ENCODE measurements at regions not wholly inside any gene's neighbourhood (a gene's known extent, or its start where the extent isn't known, plus 50 kb on each side); places are given as distances from the start of the nearest gene placed in this dataset.
"Not testable (repeated sequence)": the region's sequence is repeated elsewhere in the genome, so short reads cannot be mapped to it uniquely, and the experiment has no call there.

- no peaks in the 10 kb centered on the region for H3K27me3 ChIP-seq
- TF ChIP-seq CTCF (IDR thresholded peaks at IDR 0.05): no peak
- H3K9ac ChIP-seq (ENCODE audit: low read depth in 2 of 2, low read length in 2 of 2): no peak overlapping the region
- no peak for DNase-seq
- no peaks in the 10 kb centered on the region for H3K36me3 ChIP-seq
- H3K4me1 ChIP-seq: no peaks in the 10 kb centered on the region
- no peak overlapping the region for H3K4me3 ChIP-seq
- intact Hi-C loops (cut with DNase I): no loop called here
- H3K27ac ChIP-seq: no peak overlapping the region
- no peaks in the 10 kb centered on the region for H3K9me3 ChIP-seq
Observed at GRCh38 chrX:3541336-3541735, 172.1 kb downstream of the PRKX start.

GRCh38 chrX:3540105-3540504, 173.3 kb downstream of the PRKX start:
- no peak overlapping the region for H3K27ac ChIP-seq
- no peak for DNase-seq
- H3K36me3 ChIP-seq: no peaks in the 10 kb centered on the region
- no peaks in the 10 kb centered on the region for H3K27me3 ChIP-seq
- H3K9me3 ChIP-seq: no peaks in the 10 kb centered on the region
- H3K4me1 ChIP-seq: no peaks in the 10 kb centered on the region
- no peak overlapping the region for H3K4me3 ChIP-seq
- intact Hi-C loops (cut with DNase I): no loop called here
- H3K9ac ChIP-seq (ENCODE audit: low read depth in 2 of 2, low read length in 2 of 2): no peak overlapping the region
- no peak for TF ChIP-seq CTCF (IDR thresholded peaks at IDR 0.05)

- no peak overlapping the region for H3K9ac ChIP-seq (ENCODE audit: low read depth in 2 of 2, low read length in 2 of 2)
- intact Hi-C loops (cut with DNase I): no loop called here
- no peaks in the 10 kb centered on the region for H3K36me3 ChIP-seq
- no peak overlapping the region for H3K4me3 ChIP-seq
- TF ChIP-seq CTCF (IDR thresholded peaks at IDR 0.05): no peak
- no peak for DNase-seq
- no peak overlapping the region for H3K27ac ChIP-seq
- H3K27me3 ChIP-seq: no peaks in the 10 kb centered on the region
- no peaks in the 10 kb centered on the region for H3K9me3 ChIP-seq
- no peaks in the 10 kb centered on the region for H3K4me1 ChIP-seq
Observed at GRCh38 chrX:3532581-3533085, 180.8 kb downstream of the PRKX start.

- H3K9ac ChIP-seq (ENCODE audit: low read depth in 2 of 2, low read length in 2 of 2); H3K36me3 ChIP-seq; H3K4me3 ChIP-seq; intact Hi-C loops (cut with DNase I); H3K27me3 ChIP-seq; DNase-seq; H3K4me1 ChIP-seq; H3K9me3 ChIP-seq; H3K27ac ChIP-seq: not testable (repeated sequence)
Observed at GRCh38 chrX:3531435-3531834, 182.0 kb downstream of the PRKX start.

GRCh38 chrX:3529466-3530010, 183.1 kb upstream of the MXRA5 start:
- no peak for DNase-seq
- intact Hi-C loops (cut with DNase I): no loop called here
- Histone ChIP-seq H3K27me3 (no peaks in the 10 kb centered on the region), H3K9ac (ENCODE audit: low read depth in 2 of 2, low read length in 2 of 2) (no peak overlapping the region), H3K9me3 (no peaks in the 10 kb centered on the region), H3K4me3 (no peak overlapping the region), H3K27ac (no peak overlapping the region), H3K4me1 (no peaks in the 10 kb centered on the region), H3K36me3 (no peaks in the 10 kb centered on the region)
- TF ChIP-seq CTCF (IDR thresholded peaks at IDR 0.05): no peak

GRCh38 chrX:3527811-3528210, 181.4 kb upstream of the MXRA5 start:
- TF ChIP-seq CTCF (IDR thresholded peaks at IDR 0.05): no peak

More at GRCh38 chrX:3527811-3528210, 181.4 kb upstream of the MXRA5 start:
- H3K27me3 ChIP-seq: no peaks in the 10 kb centered on the region
- no peak overlapping the region for H3K27ac ChIP-seq
- intact Hi-C loops (cut with DNase I): no loop called here
- H3K4me1 ChIP-seq: no peaks in the 10 kb centered on the region
- H3K9me3 ChIP-seq: no peaks in the 10 kb centered on the region
- H3K4me3 ChIP-seq: no peak overlapping the region
- DNase-seq: no peak
- no peak overlapping the region for H3K9ac ChIP-seq (ENCODE audit: low read depth in 2 of 2, low read length in 2 of 2)
- no peaks in the 10 kb centered on the region for H3K36me3 ChIP-seq
